Natural killer cell (primary cell): ENCODE measurements at regions not wholly inside any gene's neighbourhood (a gene's known extent, or its start where the extent isn't known, plus 50 kb on each side); places are given as distances from the start of the nearest gene placed in this dataset.

Source experiments
- ATAC-seq, 3 donors: fragments of 150-1000 bp in 2 of 3; fragments of 200-7000 bp in 1 of 3; cut with Tn5 transposase; 1 replicate in 1 of 3; 2 replicates in 2 of 3; pipeline ENCODE4 v1.10.0; 2021; ENCODE audit warnings: mild to moderate bottlenecking in 2 of 3, moderate library complexity in 2 of 3
- DNase-seq, 2 donors: peaks; one replicate each; pipeline versions ENCODE4 v3.0.0 to v3.0.0-alpha.2; 2013 to 2021; ENCODE audit warnings: mixed read lengths in 1 of 2
- H3K27ac ChIP-seq: one replicate; pipeline ENCODE4 v1.5.1; 2013; ENCODE audit warnings: mild to moderate bottlenecking, low read length
- H3K27me3 ChIP-seq: one replicate; pipeline ENCODE4 v1.6.1; 2013; ENCODE audit warnings: low read length; ENCODE audit not compliant: control insufficient read depth, insufficient read depth
- H3K36me3 ChIP-seq: one replicate; pipeline ENCODE4 v1.6.1; 2013; ENCODE audit warnings: low read length; ENCODE audit not compliant: control insufficient read depth, insufficient read depth
- H3K4me1 ChIP-seq: one replicate; pipeline ENCODE4 v1.6.1; 2013; ENCODE audit warnings: low read length; ENCODE audit not compliant: control insufficient read depth, insufficient read depth
- H3K4me3 ChIP-seq: one replicate; pipeline ENCODE4 v1.5.1; 2013; ENCODE audit warnings: low read length
- H3K9me3 ChIP-seq: one replicate; pipeline ENCODE4 v1.6.1; 2013; ENCODE audit warnings: low read length; ENCODE audit not compliant: control insufficient read depth, insufficient read depth
- H3K27ac Mint-ChIP-seq, 2 donors: one replicate each; pipeline ENCODE4 v1.8.0; 2022; ENCODE audit warnings: mild to moderate bottlenecking in 2 of 2, mixed read lengths in 2 of 2, moderate library complexity in 1 of 2
- H3K27me3 Mint-ChIP-seq, 2 donors: one replicate each; pipeline ENCODE4 v1.8.0; 2022; ENCODE audit warnings: low read depth in 2 of 2, mixed read lengths in 2 of 2
- H3K36me3 Mint-ChIP-seq: one replicate; pipeline ENCODE4 v1.8.0; 2022; ENCODE audit warnings: mixed read lengths
- H3K4me1 Mint-ChIP-seq, 2 donors: one replicate each; pipeline ENCODE4 v1.8.0; 2022; ENCODE audit warnings: mixed read lengths in 2 of 2
- H3K4me3 Mint-ChIP-seq: one replicate; pipeline ENCODE4 v1.8.0; 2022; ENCODE audit warnings: mild to moderate bottlenecking, moderate library complexity, mixed read lengths
- H3K9me3 Mint-ChIP-seq, 2 donors: one replicate each; pipeline ENCODE4 v1.8.0; 2022; ENCODE audit warnings: mixed read lengths in 2 of 2
- CTCF ChIP-seq: fragments of 200-600 bp; IDR thresholded peaks from one replicate; pipeline ENCODE4 v1.8.0; 2022; ENCODE audit warnings: antibody characterized with exemption
- WGBS: methylation state at CpG from one replicate; pipeline ENCODE4 v1.1.7; 2013; ENCODE audit warnings: missing lambda C conversion rate; ENCODE audit not compliant: insufficient coverage; 5-methylcytosine and 5-hydroxymethylcytosine counted together
- intact Hi-C: fragments of 100-400 bp; cut with micrococcal nuclease; formaldehyde crosslinking; loops from one replicate; pipeline ENCODE4 v1.14.2; 2022

GRCh38 chr7:80357530-80357929, 154.3 kb downstream of the GNAT3 start:
- Histone ChIP-seq H3K27ac (no peak overlapping the region), H3K9me3 (no peaks in the 10 kb centered on the region), H3K4me1 (no peaks in the 10 kb centered on the region), H3K36me3 (no peaks in the 10 kb centered on the region), H3K4me3 (no peak overlapping the region), H3K27me3 (no peaks in the 10 kb centered on the region)
- ATAC-seq, result no peak
- H3K36me3 Mint-ChIP-seq, result no peaks in the 10 kb centered on the region
- H3K4me1 Mint-ChIP-seq, result no peaks in the 10 kb centered on the region
- H3K27ac Mint-ChIP-seq, result no peak overlapping the region
- no peak overlapping the region for H3K4me3 Mint-ChIP-seq
- H3K27me3 Mint-ChIP-seq, result no peaks in the 10 kb centered on the region
- no peak for TF ChIP-seq CTCF
- DNase-seq, result no peak
- peaks cover 9 to 15% of the 10 kb centered on the region in 2 donors for H3K9me3 Mint-ChIP-seq
- intact Hi-C loops, result no loop called here

- no peak for TF ChIP-seq CTCF
- DNase-seq (no peak), ATAC-seq (no peak)
- Histone ChIP-seq H3K9me3 (no peaks in the 10 kb centered on the region), H3K36me3 (no peaks in the 10 kb centered on the region), H3K27me3 (no peaks in the 10 kb centered on the region), H3K4me3 (no peak overlapping the region), H3K4me1 (no peaks in the 10 kb centered on the region), H3K27ac (no peak overlapping the region)
- Mint-ChIP-seq H3K27me3 (no peaks in the 10 kb centered on the region), H3K9me3 (peaks cover 14 to 20% of the 10 kb centered on the region in 2 donors), H3K27ac (no peak overlapping the region), H3K4me1 (no peaks in the 10 kb centered on the region), H3K36me3 (no peaks in the 10 kb centered on the region), H3K4me3 (no peak overlapping the region)
- no CpG with 5 or more reads among the region's 1 CpG for WGBS
- intact Hi-C loops, result no loop called here
Measured at GRCh38 chr7:80350430-80350829, 161.4 kb downstream of the GNAT3 start.

- WGBS, result no CpG with 5 or more reads among the region's 2 CpGs
- no peak overlapping the region for H3K4me3 Mint-ChIP-seq
- ATAC-seq (no peak), DNase-seq (no peak)
- no peaks in the 10 kb centered on the region for H3K4me1 Mint-ChIP-seq
- no peak overlapping the region for H3K4me3 ChIP-seq
- H3K27me3 ChIP-seq, result no peaks in the 10 kb centered on the region
- no peaks in the 10 kb centered on the region for H3K9me3 ChIP-seq
- H3K9me3 Mint-ChIP-seq, result peaks cover 11 to 12% of the 10 kb centered on the region in 2 donors
- no peak overlapping the region for H3K27ac Mint-ChIP-seq
- no peaks in the 10 kb centered on the region for H3K36me3 Mint-ChIP-seq
- H3K27ac ChIP-seq, result no peak overlapping the region
- no peak for TF ChIP-seq CTCF
- no peaks in the 10 kb centered on the region for H3K36me3 ChIP-seq
- intact Hi-C loops, result no loop called here
- no peaks in the 10 kb centered on the region for H3K4me1 ChIP-seq
- no peaks in the 10 kb centered on the region for H3K27me3 Mint-ChIP-seq
Measured at GRCh38 chr7:80348223-80348622, 163.6 kb downstream of the GNAT3 start.

- intact Hi-C loops, result no loop called here
- Mint-ChIP-seq H3K27ac (no peak overlapping the region), H3K4me3 (no peak overlapping the region), H3K36me3 (no peaks in the 10 kb centered on the region), H3K9me3 (peaks cover 11 to 14% of the 10 kb centered on the region in 2 donors), H3K27me3 (no peaks in the 10 kb centered on the region), H3K4me1 (no peaks in the 10 kb centered on the region)
- no peak for TF ChIP-seq CTCF
- no peaks in the 10 kb centered on the region for H3K36me3 ChIP-seq
- DNase-seq (no peak), ATAC-seq (no peak)
- H3K9me3 ChIP-seq, result no peaks in the 10 kb centered on the region
- H3K4me1 ChIP-seq, result no peaks in the 10 kb centered on the region
- H3K4me3 ChIP-seq, result no peak overlapping the region
- 91% methylated on average over 1 of the region's 1 CpG for WGBS
- H3K27ac ChIP-seq, result no peak overlapping the region
- no peaks in the 10 kb centered on the region for H3K27me3 ChIP-seq
Measured at GRCh38 chr7:80347173-80347572, 164.7 kb downstream of the GNAT3 start.
